ENCODE measurements at regions not wholly inside any gene's neighbourhood (a gene's known extent, or its start where the extent isn't known, plus 50 kb on each side); places are given as distances from the start of the nearest gene placed in this dataset.

- H3K4me2 ChIP-seq (ENCODE audit: low read length): no peak overlapping the region
Observed at GRCh38 chr4:11263208-11263607, 165.5 kb downstream of the HS3ST1 start.

More at GRCh38 chr4:11263208-11263607, 165.5 kb downstream of the HS3ST1 start:
- no peak for TF ChIP-seq REST (IDR thresholded peaks at IDR 0.05; ENCODE audit: low read depth)
- Histone ChIP-seq H3K79me2 (ENCODE audit: insufficient read depth, low read length) (no peaks in the 10 kb centered on the region), H3K4me1 (ENCODE audit: control insufficient read depth in 1 of 2, insufficient read depth in 2 of 2, low read length in 2 of 2) (no peaks in the 10 kb centered on the region), H4K20me1 (ENCODE audit: insufficient read depth) (no peaks in the 10 kb centered on the region), H3K9ac (ENCODE audit: low read length) (no peak overlapping the region), H3K27ac (ENCODE audit: low read depth, low read length) (no peak overlapping the region), H3K4me3 (replicated peaks in 1 of 2; ENCODE audit: low read depth in 1 of 2, low read length in 2 of 2) (no peak overlapping the region), H2AFZ (ENCODE audit: low read depth, low read length, poor library complexity, severe bottlenecking) (no peak overlapping the region), H3K27me3 (ENCODE audit: insufficient read depth, low read length) (no peaks in the 10 kb centered on the region), H3K36me3 (ENCODE audit: control insufficient read depth in 1 of 2, insufficient read depth in 2 of 2, low read length in 2 of 2) (no peaks in the 10 kb centered on the region), H3K9me3 (ENCODE audit: control insufficient read depth in 1 of 2, insufficient read depth in 1 of 2, low read depth in 1 of 2, low read length in 2 of 2) (no peaks in the 10 kb centered on the region; a peak in 1 of 4 replicates), H3K9me2 (ENCODE audit: insufficient read depth) (no peaks in the 10 kb centered on the region)
- no peak for DNase-seq (ENCODE audit: low read depth, low spot score)
- no peak for ATAC-seq
- no TSS peak for BruUV-seq (replicated peaks)
- ChIA-PET RAD21 (ENCODE audit: low non-redundant PET in 1 of 2, low total read pairs in 2 of 2, uncharacterized antibody in 2 of 2, unreplicated experiment in 2 of 2) (no interaction called here), CTCF (no interaction called here), POLR2A (no interaction called here)
- intact Hi-C loops (cut with micrococcal nuclease): no loop called here
